A673 (cell line): ENCODE measurements at regions not wholly inside any gene's neighbourhood (a gene's known extent, or its start where the extent isn't known, plus 50 kb on each side); places are given as distances from the start of the nearest gene placed in this dataset.

Experiments
- BruUV-seq: library from RNA; stranded (reverse); fragments of 400-500 nt; replicated peaks from 2 replicates; lab custom pipeline; 2021; lab: Mats Ljungman, UMichigan
- CTCF ChIA-PET: fragments of 300-600 bp; sonication (Branson Sonifier 250); formaldehyde crosslinking; loops from one replicate; lab custom pipeline; 2022; ENCODE audit warnings: antibody characterized with exemption; lab: Charles Lee
- POLR2A ChIA-PET: fragments of 300-600 bp; sonication (Branson Sonifier 250); formaldehyde crosslinking; loops from one replicate; lab custom pipeline; 2022; ENCODE audit warnings: antibody characterized with exemption; ENCODE audit not compliant: low non-redundant PET; lab: Charles Lee
- DNase-seq: peaks from one replicate; pipeline ENCODE4 v3.0.0-alpha.2; 2015; ENCODE audit warnings: low spot score
- H3K27ac ChIP-seq: fragments of 200-600 bp; sonication (generic); 2 replicates; pipeline ENCODE4 v1.5.1; 2016; ENCODE audit warnings: mixed run types, low read depth, mild to moderate bottlenecking, mixed read lengths, antibody characterized with exemption, low read length; ENCODE audit not compliant: poor library complexity, severe bottlenecking
- H3K27me3 ChIP-seq: fragments of 200-600 bp; sonication (generic); replicated peaks from 2 replicates; pipeline ENCODE4 v1.6.1; 2017; ENCODE audit warnings: mixed run types, low read depth, mild to moderate bottlenecking, mixed read lengths, antibody characterized with exemption, low read length; ENCODE audit not compliant: insufficient read depth, poor library complexity
- H3K36me3 ChIP-seq: fragments of 200-600 bp; sonication (generic); 2 replicates; pipeline ENCODE4 v1.6.1; 2016; ENCODE audit warnings: mixed run types, mild to moderate bottlenecking, mixed read lengths, antibody characterized with exemption, low read length; ENCODE audit not compliant: insufficient read depth, poor library complexity, severe bottlenecking
- H3K4me1 ChIP-seq: fragments of 200-600 bp; sonication (generic); 2 replicates; pipeline ENCODE4 v1.6.1; 2017; ENCODE audit warnings: mixed run types, mild to moderate bottlenecking, mixed read lengths, antibody characterized with exemption, low read length; ENCODE audit not compliant: insufficient read depth, poor library complexity, severe bottlenecking
- H3K4me3 ChIP-seq: fragments of 200-600 bp; sonication (generic); 2 replicates; pipeline ENCODE4 v1.5.1; 2016; ENCODE audit warnings: low read depth, mixed run types, mild to moderate bottlenecking, mixed read lengths, low read length; ENCODE audit not compliant: poor library complexity, severe bottlenecking
- H3K9me3 ChIP-seq: fragments of 200-600 bp; sonication (generic); 2 replicates; pipeline ENCODE4 v1.6.1; 2016; ENCODE audit warnings: mixed run types, low read depth, mild to moderate bottlenecking, mixed read lengths, antibody characterized with exemption, low read length; ENCODE audit not compliant: poor library complexity, severe bottlenecking
- EZH2 ChIP-seq: fragments of 200-600 bp; sonication (generic); IDR thresholded peaks from 2 replicates; pipeline ENCODE4 v1.6.1; 2017; ENCODE audit warnings: borderline replicate concordance, low read depth, mild to moderate bottlenecking, mixed read lengths, antibody characterized with exemption, low read length; ENCODE audit not compliant: poor library complexity, severe bottlenecking
- intact Hi-C: fragments of 100-400 bp; cut with micrococcal nuclease; formaldehyde crosslinking; loops from one replicate; pipeline ENCODE4 v1.10.0; 2022; ENCODE audit not compliant: unreplicated experiment
- TF ChIP-seq, protein P1 (sequence below): fragments of 300-800, 200-600 bp; sonication (generic); conservative IDR thresholded peaks from 2 replicates; pipeline ENCODE4 v1.5.1; 2017; ENCODE audit warnings: low read depth, mild to moderate bottlenecking, antibody characterized with exemption, low read length, moderate library complexity, mixed read lengths

DNA sequence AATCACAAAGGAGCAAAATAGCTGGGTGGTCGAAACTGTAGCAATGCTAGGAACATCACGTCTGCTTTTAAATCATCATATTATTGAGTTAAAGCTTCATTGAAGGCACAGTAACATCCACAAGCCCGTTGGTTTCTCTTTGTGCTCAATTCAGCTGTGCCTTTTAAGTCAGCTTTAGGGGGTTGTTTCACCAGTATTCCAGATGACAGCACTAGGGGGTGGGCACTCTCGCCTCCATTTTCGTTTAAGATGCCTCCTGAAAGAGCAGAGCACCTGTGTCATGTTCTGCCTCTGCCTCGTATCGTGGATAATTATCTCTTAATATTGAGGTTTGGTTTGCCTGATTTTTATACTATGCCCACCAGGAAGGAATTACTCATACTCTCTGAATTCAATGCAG lies 139.8 kb upstream of the PTBP2 start:
- H3K9me3 ChIP-seq: no peaks in the 10 kb centered on the region
- H3K36me3 ChIP-seq: no peaks in the 10 kb centered on the region
- BruUV-seq: no TSS peak
- no peak for DNase-seq
- no peak overlapping the region for H3K4me3 ChIP-seq
- no peak overlapping the region for H3K27ac ChIP-seq
- ChIA-PET CTCF (no interaction called here), POLR2A (no interaction called here)
- TF ChIP-seq, protein P1, sequence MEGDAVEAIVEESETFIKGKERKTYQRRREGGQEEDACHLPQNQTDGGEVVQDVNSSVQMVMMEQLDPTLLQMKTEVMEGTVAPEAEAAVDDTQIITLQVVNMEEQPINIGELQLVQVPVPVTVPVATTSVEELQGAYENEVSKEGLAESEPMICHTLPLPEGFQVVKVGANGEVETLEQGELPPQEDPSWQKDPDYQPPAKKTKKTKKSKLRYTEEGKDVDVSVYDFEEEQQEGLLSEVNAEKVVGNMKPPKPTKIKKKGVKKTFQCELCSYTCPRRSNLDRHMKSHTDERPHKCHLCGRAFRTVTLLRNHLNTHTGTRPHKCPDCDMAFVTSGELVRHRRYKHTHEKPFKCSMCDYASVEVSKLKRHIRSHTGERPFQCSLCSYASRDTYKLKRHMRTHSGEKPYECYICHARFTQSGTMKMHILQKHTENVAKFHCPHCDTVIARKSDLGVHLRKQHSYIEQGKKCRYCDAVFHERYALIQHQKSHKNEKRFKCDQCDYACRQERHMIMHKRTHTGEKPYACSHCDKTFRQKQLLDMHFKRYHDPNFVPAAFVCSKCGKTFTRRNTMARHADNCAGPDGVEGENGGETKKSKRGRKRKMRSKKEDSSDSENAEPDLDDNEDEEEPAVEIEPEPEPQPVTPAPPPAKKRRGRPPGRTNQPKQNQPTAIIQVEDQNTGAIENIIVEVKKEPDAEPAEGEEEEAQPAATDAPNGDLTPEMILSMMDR: no peak
- TF ChIP-seq EZH2: no peak
- no peaks in the 10 kb centered on the region for H3K27me3 ChIP-seq
- intact Hi-C loops: no loop called here
- no peaks in the 10 kb centered on the region for H3K4me1 ChIP-seq

DNA sequence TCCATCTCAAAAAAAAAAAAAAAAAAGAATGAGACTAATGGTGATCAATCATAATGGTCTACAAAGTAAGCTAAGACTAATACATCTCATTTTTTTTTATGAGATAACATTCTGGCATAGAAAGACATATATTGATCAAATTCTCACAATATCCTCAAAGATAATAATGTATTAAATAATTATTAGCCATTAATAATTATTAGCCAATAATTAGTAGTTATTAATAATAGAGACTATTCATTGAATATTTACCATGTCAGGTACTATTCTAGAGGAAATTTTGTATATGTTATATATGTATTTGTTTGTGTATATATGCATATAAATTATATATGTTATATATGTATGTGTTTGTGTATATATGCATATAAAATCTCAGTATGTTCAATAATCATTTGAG lies 137.7 kb upstream of the PTBP2 start:
- ChIA-PET POLR2A (interaction anchor here (0.7 kb wide), 1 partner anchor 16 kb away, joined by 10 read pairs; no protein-coding TSS in a partner anchor), CTCF (no interaction called here)
- Histone ChIP-seq H3K36me3 (no peaks in the 10 kb centered on the region), H3K9me3 (no peaks in the 10 kb centered on the region), H3K27me3 (peaks cover 8% of the 10 kb centered on the region), H3K27ac (no peak overlapping the region), H3K4me1 (no peaks in the 10 kb centered on the region), H3K4me3 (no peak overlapping the region)
- intact Hi-C loops: no loop called here
- no peak for TF ChIP-seq EZH2
- TF ChIP-seq, protein P1: no peak
- BruUV-seq: no TSS peak
- no peak for DNase-seq

DNA sequence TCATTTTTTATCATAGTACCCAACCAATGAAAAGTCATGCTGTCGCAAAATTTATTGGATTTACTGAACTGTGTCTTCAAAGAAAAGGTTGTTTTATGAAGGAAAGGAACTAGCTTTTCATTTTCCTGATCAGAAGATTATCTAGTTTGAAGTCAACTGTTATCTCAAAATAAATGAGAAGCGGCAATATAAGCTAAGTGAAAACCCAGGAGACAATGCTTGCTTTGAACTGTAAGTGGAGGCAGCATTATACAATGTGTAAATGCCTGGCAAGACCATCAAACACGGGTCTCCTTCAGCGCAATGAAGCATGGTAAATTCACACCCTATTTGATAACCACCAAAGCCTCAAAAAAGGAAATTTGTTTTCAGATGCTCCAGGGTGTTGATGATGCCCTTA lies 134.4 kb upstream of the PTBP2 start:
- intact Hi-C loops: no loop called here
- no peak for TF ChIP-seq EZH2
- TF ChIP-seq, protein P1: no peak

More for the DNA sequence above, 134.4 kb upstream of the PTBP2 start:
- Histone ChIP-seq H3K9me3 (no peaks in the 10 kb centered on the region), H3K27ac (no peak overlapping the region), H3K36me3 (no peaks in the 10 kb centered on the region), H3K4me1 (no peaks in the 10 kb centered on the region), H3K27me3 (peaks cover 8% of the 10 kb centered on the region), H3K4me3 (no peak overlapping the region)
- DNase-seq: no peak
- ChIA-PET POLR2A (no interaction called here), CTCF (no interaction called here)
- BruUV-seq: no TSS peak
